Endothelial cell (in vitro differentiated cells): ENCODE measurements at regions not wholly inside any gene's neighbourhood (a gene's known extent, or its start where the extent isn't known, plus 50 kb on each side); places are given as distances from the start of the nearest gene placed in this dataset.

Source experiments
- DNase-seq: peaks from one replicate; pipeline ENCODE4 v3.0.0; 2021; ENCODE audit warnings: low spot score
- H3K27ac Mint-ChIP-seq: one replicate; pipeline ENCODE4 v1.8.0; 2021; ENCODE audit warnings: mixed read lengths, inconsistent platforms; ENCODE audit not compliant: unreplicated experiment
- H3K27me3 Mint-ChIP-seq: one replicate; pipeline ENCODE4 v1.8.0; 2021; ENCODE audit warnings: mild to moderate bottlenecking, moderate library complexity, mixed read lengths, inconsistent platforms; ENCODE audit not compliant: unreplicated experiment
- H3K36me3 Mint-ChIP-seq: one replicate; pipeline ENCODE4 v1.8.0; 2021; ENCODE audit warnings: mild to moderate bottlenecking, low read depth, mixed read lengths, inconsistent platforms; ENCODE audit not compliant: unreplicated experiment
- H3K4me1 Mint-ChIP-seq: one replicate; pipeline ENCODE4 v1.8.0; 2021; ENCODE audit warnings: mild to moderate bottlenecking, mixed read lengths, inconsistent platforms; ENCODE audit not compliant: unreplicated experiment
- H3K4me3 Mint-ChIP-seq: one replicate; pipeline ENCODE4 v1.8.0; 2021; ENCODE audit warnings: mild to moderate bottlenecking, mixed read lengths, inconsistent platforms; ENCODE audit not compliant: unreplicated experiment
- H3K9me3 Mint-ChIP-seq: one replicate; pipeline ENCODE4 v1.8.0; 2021; ENCODE audit warnings: mixed read lengths, inconsistent platforms; ENCODE audit not compliant: unreplicated experiment
- TF ChIP-seq, protein P1 (sequence below): fragments of 200-600 bp; sonication (generic); IDR thresholded peaks from one replicate; pipeline ENCODE4 v1.5.0; 2021; ENCODE audit warnings: antibody characterized with exemption; ENCODE audit not compliant: unreplicated experiment

GRCh38 chr16:9610727-9611126 is 519.3 kb downstream of the HAPSTR1 start:
- H3K4me1 Mint-ChIP-seq, result no peaks in the 10 kb centered on the region
- no peak overlapping the region for H3K27ac Mint-ChIP-seq
- TF ChIP-seq, protein P1, sequence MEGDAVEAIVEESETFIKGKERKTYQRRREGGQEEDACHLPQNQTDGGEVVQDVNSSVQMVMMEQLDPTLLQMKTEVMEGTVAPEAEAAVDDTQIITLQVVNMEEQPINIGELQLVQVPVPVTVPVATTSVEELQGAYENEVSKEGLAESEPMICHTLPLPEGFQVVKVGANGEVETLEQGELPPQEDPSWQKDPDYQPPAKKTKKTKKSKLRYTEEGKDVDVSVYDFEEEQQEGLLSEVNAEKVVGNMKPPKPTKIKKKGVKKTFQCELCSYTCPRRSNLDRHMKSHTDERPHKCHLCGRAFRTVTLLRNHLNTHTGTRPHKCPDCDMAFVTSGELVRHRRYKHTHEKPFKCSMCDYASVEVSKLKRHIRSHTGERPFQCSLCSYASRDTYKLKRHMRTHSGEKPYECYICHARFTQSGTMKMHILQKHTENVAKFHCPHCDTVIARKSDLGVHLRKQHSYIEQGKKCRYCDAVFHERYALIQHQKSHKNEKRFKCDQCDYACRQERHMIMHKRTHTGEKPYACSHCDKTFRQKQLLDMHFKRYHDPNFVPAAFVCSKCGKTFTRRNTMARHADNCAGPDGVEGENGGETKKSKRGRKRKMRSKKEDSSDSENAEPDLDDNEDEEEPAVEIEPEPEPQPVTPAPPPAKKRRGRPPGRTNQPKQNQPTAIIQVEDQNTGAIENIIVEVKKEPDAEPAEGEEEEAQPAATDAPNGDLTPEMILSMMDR, result no peak
- no peak overlapping the region for H3K4me3 Mint-ChIP-seq
- no peaks in the 10 kb centered on the region for H3K9me3 Mint-ChIP-seq
- H3K36me3 Mint-ChIP-seq, result no peaks in the 10 kb centered on the region
- H3K27me3 Mint-ChIP-seq, result no peaks in the 10 kb centered on the region
- no peak for DNase-seq

- no peaks in the 10 kb centered on the region for H3K36me3 Mint-ChIP-seq
- no peaks in the 10 kb centered on the region for H3K4me1 Mint-ChIP-seq
- no peak overlapping the region for H3K4me3 Mint-ChIP-seq
- H3K27ac Mint-ChIP-seq, result no peak overlapping the region
- no peaks in the 10 kb centered on the region for H3K9me3 Mint-ChIP-seq
- no peak for DNase-seq
- H3K27me3 Mint-ChIP-seq, result no peaks in the 10 kb centered on the region
- TF ChIP-seq, protein P1, result no peak
These were observed 520.8 kb downstream of the HAPSTR1 start for GRCh38 chr16:9612267-9612666.

GRCh38 chr16:9614389-9614788 is 522.9 kb downstream of the HAPSTR1 start:
- no peaks in the 10 kb centered on the region for H3K4me1 Mint-ChIP-seq
- H3K36me3 Mint-ChIP-seq, result no peaks in the 10 kb centered on the region
- TF ChIP-seq, protein P1, result no peak
- no peaks in the 10 kb centered on the region for H3K27me3 Mint-ChIP-seq
- DNase-seq, result no peak
- H3K27ac Mint-ChIP-seq, result no peak overlapping the region
- no peak overlapping the region for H3K4me3 Mint-ChIP-seq
- no peaks in the 10 kb centered on the region for H3K9me3 Mint-ChIP-seq

DNA sequence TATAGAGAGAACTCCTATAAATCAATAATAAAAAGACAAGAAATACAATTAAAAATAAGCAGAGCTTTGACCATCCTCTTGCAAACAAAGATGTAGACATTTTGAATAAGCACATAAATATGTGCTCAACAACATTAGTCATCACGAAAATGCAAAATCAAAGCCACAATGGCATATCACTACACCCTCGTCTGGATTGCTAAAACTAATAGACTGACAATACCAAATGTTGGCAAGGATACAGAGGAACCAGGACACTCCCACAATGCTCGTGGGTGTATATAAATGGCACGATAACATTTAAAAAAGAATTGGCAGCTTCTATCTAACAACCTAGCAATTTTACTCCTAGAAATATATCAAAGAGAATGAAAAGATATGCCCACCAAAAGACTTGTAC is 530.8 kb downstream of the HAPSTR1 start:
- H3K27me3 Mint-ChIP-seq, result no peaks in the 10 kb centered on the region
- no peaks in the 10 kb centered on the region for H3K9me3 Mint-ChIP-seq

GRCh38 chr16:9625122-9625521 is 533.7 kb downstream of the HAPSTR1 start:
- Mint-ChIP-seq H3K4me3 (no peak overlapping the region), H3K27ac (no peak overlapping the region), H3K36me3 (no peaks in the 10 kb centered on the region), H3K4me1 (no peaks in the 10 kb centered on the region), H3K9me3 (no peaks in the 10 kb centered on the region), H3K27me3 (no peaks in the 10 kb centered on the region)
- TF ChIP-seq, protein P1, result no peak
- no peak for DNase-seq

More for the DNA sequence above, 530.8 kb downstream of the HAPSTR1 start:
- Mint-ChIP-seq H3K36me3 (no peaks in the 10 kb centered on the region), H3K4me1 (no peaks in the 10 kb centered on the region), H3K4me3 (no peak overlapping the region), H3K27ac (no peak overlapping the region)
- no peak for DNase-seq
- TF ChIP-seq, protein P1, result no peak
